ENCODE measurements at regions not wholly inside any gene's neighbourhood (a gene's known extent, or its start where the extent isn't known, plus 50 kb on each side); places are given as distances from the start of the nearest gene placed in this dataset.

DNA sequence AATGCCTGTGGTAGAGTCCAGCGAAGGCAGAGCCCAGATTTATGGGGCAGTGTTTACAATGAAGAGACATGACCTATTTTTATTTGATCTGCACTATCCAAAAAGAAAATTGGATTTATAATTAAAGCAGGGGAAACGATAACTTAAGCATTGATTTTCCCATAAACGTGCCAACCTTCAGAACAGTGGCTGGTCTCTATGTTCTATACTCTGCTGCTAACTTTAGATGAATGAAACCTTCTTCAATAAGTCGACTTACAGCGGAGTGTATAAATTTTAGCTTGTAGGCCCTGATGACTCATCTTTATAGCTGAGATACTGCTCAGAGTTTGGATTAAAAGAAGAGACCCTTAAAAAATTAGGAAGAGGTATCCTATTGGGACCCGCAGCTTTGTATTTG is 452.6 kb downstream of the TLR4 start:
- no peak for ATAC-seq
- in situ Hi-C loops (cut with MboI) (no loop called here), intact Hi-C loops (cut with micrococcal nuclease; ENCODE audit: unreplicated experiment) (no loop called here)
- H3K4me1 ChIP-seq (ENCODE audit: control insufficient read depth, insufficient read depth, low read length), result no peaks in the 10 kb centered on the region
- H3K27ac ChIP-seq (ENCODE audit: control insufficient read depth, insufficient read depth), result no peak overlapping the region
- H4K20me1 ChIP-seq (ENCODE audit: control insufficient read depth, insufficient read depth), result no peaks in the 10 kb centered on the region
- no peak overlapping the region for H3K9ac ChIP-seq (ENCODE audit: control insufficient read depth, insufficient read depth, low read length)
- H3K27me3 ChIP-seq (replicated peaks in 1 of 2; ENCODE audit: control insufficient read depth in 2 of 2, insufficient read depth in 2 of 2, low read length in 1 of 2), result no peaks in the 10 kb centered on the region
- H2AFZ ChIP-seq (ENCODE audit: control insufficient read depth, low read depth, low read length), result no peak overlapping the region
- no TSS peak for BruUV-seq (replicated peaks)
- RAD21 ChIA-PET (ENCODE audit: unreplicated experiment), result no interaction called here
- no peaks in the 10 kb centered on the region for H3K9me3 ChIP-seq (replicated peaks; ENCODE audit: control insufficient read depth, insufficient read depth, low read length)
- DNase-seq (ENCODE audit: low read depth, low spot score), result no peak
- CTCF ChIA-PET, result no interaction called here
- H3K4me3 ChIP-seq, result no peak overlapping the region
- 9% methylated on average over 6 of the region's 6 CpGs for WGBS (ENCODE audit: insufficient coverage, insufficient replicate concordance, low lambda C conversion rate, missing lambda C conversion rate)
- H3K79me2 ChIP-seq (ENCODE audit: control insufficient read depth, insufficient read depth, low read length), result no peaks in the 10 kb centered on the region
- SMC1A ChIA-PET (ENCODE audit: uncharacterized antibody, unreplicated experiment), result interaction anchor here (1.7 kb wide), 1 partner anchor 13 kb away, joined by 5 read pairs; no protein-coding TSS in a partner anchor
- H3K36me3 ChIP-seq (ENCODE audit: control insufficient read depth in 2 of 2, insufficient read depth in 2 of 2, low read length in 1 of 2), result no peaks in the 10 kb centered on the region
- FAIRE-seq, result no peak
- H3K4me2 ChIP-seq (ENCODE audit: control insufficient read depth, insufficient read depth), result no peak overlapping the region
- POLR2A ChIA-PET, result no interaction called here
- TF ChIP-seq NR2C2 (IDR thresholded peaks at IDR 0.05; ENCODE audit: borderline replicate concordance, control insufficient read depth, insufficient read length, low read depth) (no peak), HDAC6 (IDR thresholded peaks at IDR 0.05; ENCODE audit: unreplicated experiment) (no peak), RB1 (IDR thresholded peaks at IDR 0.05; ENCODE audit: borderline replicate concordance) (no peak), EED (IDR thresholded peaks at IDR 0.05; ENCODE audit: low read depth) (no peak), SREBF2 (IDR thresholded peaks at IDR 0.05; ENCODE audit: low read length) (no peak)
- TF ChIP-seq, protein P1, sequence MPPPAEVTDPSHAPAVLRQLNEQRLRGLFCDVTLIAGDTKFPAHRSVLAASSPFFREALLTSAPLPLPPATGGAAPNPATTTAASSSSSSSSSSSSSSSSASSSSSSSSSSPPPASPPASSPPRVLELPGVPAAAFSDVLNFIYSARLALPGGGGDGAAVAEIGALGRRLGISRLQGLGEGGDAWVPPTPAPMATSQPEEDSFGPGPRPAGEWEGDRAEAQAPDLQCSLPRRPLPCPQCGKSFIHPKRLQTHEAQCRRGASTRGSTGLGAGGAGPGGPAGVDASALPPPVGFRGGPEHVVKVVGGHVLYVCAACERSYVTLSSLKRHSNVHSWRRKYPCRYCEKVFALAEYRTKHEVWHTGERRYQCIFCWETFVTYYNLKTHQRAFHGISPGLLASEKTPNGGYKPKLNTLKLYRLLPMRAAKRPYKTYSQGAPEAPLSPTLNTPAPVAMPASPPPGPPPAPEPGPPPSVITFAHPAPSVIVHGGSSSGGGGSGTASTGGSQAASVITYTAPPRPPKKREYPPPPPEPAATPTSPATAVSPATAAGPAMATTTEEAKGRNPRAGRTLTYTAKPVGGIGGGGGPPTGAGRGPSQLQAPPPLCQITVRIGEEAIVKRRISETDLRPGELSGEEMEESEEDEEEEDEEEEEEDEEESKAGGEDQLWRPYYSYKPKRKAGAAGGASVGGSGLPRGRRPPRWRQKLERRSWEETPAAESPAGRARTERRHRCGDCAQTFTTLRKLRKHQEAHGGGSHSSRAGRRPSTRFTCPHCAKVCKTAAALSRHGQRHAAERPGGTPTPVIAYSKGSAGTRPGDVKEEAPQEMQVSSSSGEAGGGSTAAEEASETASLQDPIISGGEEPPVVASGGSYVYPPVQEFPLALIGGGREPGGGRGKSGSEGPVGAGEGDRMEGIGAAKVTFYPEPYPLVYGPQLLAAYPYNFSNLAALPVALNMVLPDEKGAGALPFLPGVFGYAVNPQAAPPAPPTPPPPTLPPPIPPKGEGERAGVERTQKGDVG (CRISPR knock-in tag; IDR thresholded peaks at IDR 0.05), result no peak
- TF ChIP-seq, protein P2, sequence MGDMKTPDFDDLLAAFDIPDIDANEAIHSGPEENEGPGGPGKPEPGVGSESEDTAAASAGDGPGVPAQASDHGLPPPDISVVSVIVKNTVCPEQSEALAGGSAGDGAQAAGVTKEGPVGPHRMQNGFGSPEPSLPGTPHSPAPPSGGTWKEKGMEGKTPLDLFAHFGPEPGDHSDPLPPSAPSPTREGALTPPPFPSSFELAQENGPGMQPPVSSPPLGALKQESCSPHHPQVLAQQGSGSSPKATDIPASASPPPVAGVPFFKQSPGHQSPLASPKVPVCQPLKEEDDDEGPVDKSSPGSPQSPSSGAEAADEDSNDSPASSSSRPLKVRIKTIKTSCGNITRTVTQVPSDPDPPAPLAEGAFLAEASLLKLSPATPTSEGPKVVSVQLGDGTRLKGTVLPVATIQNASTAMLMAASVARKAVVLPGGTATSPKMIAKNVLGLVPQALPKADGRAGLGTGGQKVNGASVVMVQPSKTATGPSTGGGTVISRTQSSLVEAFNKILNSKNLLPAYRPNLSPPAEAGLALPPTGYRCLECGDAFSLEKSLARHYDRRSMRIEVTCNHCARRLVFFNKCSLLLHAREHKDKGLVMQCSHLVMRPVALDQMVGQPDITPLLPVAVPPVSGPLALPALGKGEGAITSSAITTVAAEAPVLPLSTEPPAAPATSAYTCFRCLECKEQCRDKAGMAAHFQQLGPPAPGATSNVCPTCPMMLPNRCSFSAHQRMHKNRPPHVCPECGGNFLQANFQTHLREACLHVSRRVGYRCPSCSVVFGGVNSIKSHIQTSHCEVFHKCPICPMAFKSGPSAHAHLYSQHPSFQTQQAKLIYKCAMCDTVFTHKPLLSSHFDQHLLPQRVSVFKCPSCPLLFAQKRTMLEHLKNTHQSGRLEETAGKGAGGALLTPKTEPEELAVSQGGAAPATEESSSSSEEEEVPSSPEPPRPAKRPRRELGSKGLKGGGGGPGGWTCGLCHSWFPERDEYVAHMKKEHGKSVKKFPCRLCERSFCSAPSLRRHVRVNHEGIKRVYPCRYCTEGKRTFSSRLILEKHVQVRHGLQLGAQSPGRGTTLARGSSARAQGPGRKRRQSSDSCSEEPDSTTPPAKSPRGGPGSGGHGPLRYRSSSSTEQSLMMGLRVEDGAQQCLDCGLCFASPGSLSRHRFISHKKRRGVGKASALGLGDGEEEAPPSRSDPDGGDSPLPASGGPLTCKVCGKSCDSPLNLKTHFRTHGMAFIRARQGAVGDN (IDR thresholded peaks at IDR 0.05), result no peak
- TF ChIP-seq, protein P3, sequence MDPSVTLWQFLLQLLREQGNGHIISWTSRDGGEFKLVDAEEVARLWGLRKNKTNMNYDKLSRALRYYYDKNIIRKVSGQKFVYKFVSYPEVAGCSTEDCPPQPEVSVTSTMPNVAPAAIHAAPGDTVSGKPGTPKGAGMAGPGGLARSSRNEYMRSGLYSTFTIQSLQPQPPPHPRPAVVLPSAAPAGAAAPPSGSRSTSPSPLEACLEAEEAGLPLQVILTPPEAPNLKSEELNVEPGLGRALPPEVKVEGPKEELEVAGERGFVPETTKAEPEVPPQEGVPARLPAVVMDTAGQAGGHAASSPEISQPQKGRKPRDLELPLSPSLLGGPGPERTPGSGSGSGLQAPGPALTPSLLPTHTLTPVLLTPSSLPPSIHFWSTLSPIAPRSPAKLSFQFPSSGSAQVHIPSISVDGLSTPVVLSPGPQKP (IDR thresholded peaks at IDR 0.05; ENCODE audit: low read depth, low read length), result no peak

All from GM12878 (cell line).